GM23248 (cell line): ENCODE measurements at regions not wholly inside any gene's neighbourhood (a gene's known extent, or its start where the extent isn't known, plus 50 kb on each side); places are given as distances from the start of the nearest gene placed in this dataset.

Source experiments
- EZH2 ChIP-seq: fragments of 200-600 bp; sonication (generic); IDR thresholded peaks from 2 replicates; pipeline ENCODE4 v1.6.1; 2018; ENCODE audit warnings: antibody characterized with exemption, mild to moderate bottlenecking; ENCODE audit not compliant: insufficient read depth, poor library complexity, severe bottlenecking
- EZH2phosphoT487 ChIP-seq: fragments of 200-600 bp; sonication (generic); IDR thresholded peaks from 2 replicates; pipeline ENCODE4 v1.6.1; 2018; ENCODE audit warnings: antibody characterized with exemption, moderate library complexity, mild to moderate bottlenecking, low read depth; ENCODE audit not compliant: insufficient read depth

DNA sequence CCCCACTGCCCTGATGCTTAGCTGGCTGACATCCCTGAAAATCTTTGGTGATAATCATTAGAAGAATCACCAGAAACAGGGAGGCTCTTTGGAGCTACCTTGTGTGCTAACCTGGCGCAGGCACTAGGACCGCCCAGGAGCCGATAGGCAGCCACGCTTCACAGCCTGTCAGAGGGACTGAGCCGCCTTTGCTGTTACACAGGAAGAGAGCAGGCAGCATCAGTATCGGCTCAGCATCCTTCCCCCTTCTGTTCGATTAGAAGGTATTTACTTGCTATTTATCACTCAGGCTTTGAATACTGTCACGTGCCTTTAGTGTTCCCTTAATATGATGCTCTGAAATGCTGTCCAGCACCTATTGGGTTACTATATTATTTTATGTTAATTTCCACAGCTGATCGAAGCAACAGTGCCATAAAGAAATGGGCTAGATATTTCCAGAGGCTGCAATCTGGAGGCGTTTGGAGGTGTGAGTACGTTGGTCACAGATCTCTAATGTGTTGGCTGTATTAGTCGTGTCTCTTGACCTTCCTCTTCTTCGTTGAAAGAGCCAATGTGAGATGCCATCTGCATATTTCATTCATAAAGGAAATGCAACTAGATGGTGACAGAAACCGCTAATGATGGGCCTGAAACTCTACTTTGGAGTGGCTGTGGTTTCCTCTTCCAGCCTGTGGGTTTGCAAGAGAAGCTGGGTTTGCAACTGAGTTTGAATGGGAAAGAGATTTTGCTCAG is 110.4 kb upstream of the RAB27B start:
- TF ChIP-seq EZH2 (no peak), EZH2phosphoT487 (no peak)
